RWPE1 (cell line): ENCODE measurements at regions not wholly inside any gene's neighbourhood (a gene's known extent, or its start where the extent isn't known, plus 50 kb on each side); places are given as distances from the start of the nearest gene placed in this dataset.

Experiments
- CTCF ChIA-PET: fragments of 350-600 bp; sonication (Branson Sonifier 250); formaldehyde crosslinking; extraction: SDS; loops from one replicate; lab custom pipeline; 2021; lab: Yijun Ruan, JAX
- POLR2A ChIA-PET: fragments of 400-600 bp; formaldehyde crosslinking; extraction: SDS; loops from one replicate; lab custom pipeline; 2020; ENCODE audit warnings: antibody characterized with exemption; ENCODE audit not compliant: low non-redundant PET; lab: Yijun Ruan, JAX
- DNase-seq: peaks from one replicate; pipeline ENCODE4 v3.0.0; 2012; ENCODE audit warnings: low spot score
- H3K27ac ChIP-seq: fragments of 450-650 bp; 2 replicates; pipeline ENCODE4 v1.5.1; 2017
- TF ChIP-seq, protein P1 (sequence below): fragments of 450-650 bp; conservative IDR thresholded peaks from 2 replicates; pipeline ENCODE4 v1.5.1; 2017; ENCODE audit warnings: low read depth, mild to moderate bottlenecking

DNA sequence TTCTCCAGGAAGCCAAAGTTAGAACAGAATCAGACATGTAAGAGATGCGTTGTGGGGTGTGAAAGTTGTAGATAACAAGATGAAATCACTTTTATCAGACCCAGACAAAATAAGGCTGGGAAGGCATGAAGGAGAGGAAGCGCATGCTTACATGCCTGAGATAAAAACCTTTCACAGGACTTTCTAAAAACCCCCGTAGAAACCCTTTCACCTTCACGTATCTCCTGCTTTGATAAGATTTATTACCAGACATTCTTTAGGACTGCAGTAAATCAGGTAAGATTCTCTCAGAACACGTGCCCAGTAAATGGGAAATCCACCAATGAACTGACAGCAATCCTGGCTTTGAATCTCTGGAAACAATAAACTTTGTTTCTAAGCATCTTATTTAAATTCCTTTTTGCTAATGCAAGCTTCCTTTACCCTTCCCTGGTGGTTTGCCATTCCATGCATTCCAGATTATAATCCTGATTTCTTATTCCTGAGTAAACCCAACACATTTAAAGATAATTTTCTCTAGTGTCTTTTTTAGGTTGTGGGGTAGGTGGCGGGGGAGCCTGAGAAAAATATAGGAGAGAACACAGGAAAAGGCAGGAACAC is 254.6 kb upstream of the LDB2 start:
- no peak overlapping the region for H3K27ac ChIP-seq

GRCh38 chr4:17142232-17142711 is 243.8 kb upstream of the LDB2 start:
- CTCF ChIA-PET, result no interaction called here
- TF ChIP-seq, protein P1, sequence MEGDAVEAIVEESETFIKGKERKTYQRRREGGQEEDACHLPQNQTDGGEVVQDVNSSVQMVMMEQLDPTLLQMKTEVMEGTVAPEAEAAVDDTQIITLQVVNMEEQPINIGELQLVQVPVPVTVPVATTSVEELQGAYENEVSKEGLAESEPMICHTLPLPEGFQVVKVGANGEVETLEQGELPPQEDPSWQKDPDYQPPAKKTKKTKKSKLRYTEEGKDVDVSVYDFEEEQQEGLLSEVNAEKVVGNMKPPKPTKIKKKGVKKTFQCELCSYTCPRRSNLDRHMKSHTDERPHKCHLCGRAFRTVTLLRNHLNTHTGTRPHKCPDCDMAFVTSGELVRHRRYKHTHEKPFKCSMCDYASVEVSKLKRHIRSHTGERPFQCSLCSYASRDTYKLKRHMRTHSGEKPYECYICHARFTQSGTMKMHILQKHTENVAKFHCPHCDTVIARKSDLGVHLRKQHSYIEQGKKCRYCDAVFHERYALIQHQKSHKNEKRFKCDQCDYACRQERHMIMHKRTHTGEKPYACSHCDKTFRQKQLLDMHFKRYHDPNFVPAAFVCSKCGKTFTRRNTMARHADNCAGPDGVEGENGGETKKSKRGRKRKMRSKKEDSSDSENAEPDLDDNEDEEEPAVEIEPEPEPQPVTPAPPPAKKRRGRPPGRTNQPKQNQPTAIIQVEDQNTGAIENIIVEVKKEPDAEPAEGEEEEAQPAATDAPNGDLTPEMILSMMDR, result no peak
- DNase-seq, result peak; percentile 2
- POLR2A ChIA-PET, result no interaction called here
- no peak overlapping the region for H3K27ac ChIP-seq

More for the DNA sequence above, 254.6 kb upstream of the LDB2 start:
- DNase-seq, result no peak
- ChIA-PET POLR2A (no interaction called here), CTCF (no interaction called here)
- TF ChIP-seq, protein P1, result no peak

- no peak overlapping the region for H3K27ac ChIP-seq
- CTCF ChIA-PET, result no interaction called here
- TF ChIP-seq, protein P1, result no peak
- POLR2A ChIA-PET, result no interaction called here
- no peak for DNase-seq
Measured at GRCh38 chr4:17138847-17139246, 240.4 kb upstream of the LDB2 start.

DNA sequence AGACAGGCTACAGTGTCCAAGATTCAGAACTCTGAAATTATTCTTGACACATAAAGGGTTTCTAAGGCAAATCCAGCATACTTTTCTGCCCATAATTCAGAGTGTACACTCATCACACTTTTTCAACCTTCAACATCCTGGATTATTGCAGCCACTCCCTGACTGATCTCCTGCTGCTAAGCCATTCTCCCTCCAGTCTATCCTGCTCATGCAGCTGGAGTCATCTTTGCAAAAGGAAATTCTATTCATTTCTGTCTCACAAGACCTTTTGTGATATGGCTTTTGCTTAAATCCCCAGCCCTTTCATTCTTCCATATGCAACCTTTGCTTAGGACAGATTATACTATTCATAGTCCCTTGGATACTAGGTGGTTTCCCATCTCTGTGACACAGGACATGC is 236.1 kb upstream of the LDB2 start:
- H3K27ac ChIP-seq, result no peak overlapping the region
- TF ChIP-seq, protein P1, result no peak
- CTCF ChIA-PET, result no interaction called here
- no peak for DNase-seq
- POLR2A ChIA-PET, result no interaction called here

GRCh38 chr4:17134100-17134499 is 235.7 kb upstream of the LDB2 start:
- TF ChIP-seq, protein P1, result no peak
- ChIA-PET POLR2A (no interaction called here), CTCF (no interaction called here)
- no peak for DNase-seq
- no peak overlapping the region for H3K27ac ChIP-seq

- no peak overlapping the region for H3K27ac ChIP-seq
- CTCF ChIA-PET, result no interaction called here
- POLR2A ChIA-PET, result no interaction called here
- TF ChIP-seq, protein P1, result no peak
- DNase-seq, result no peak
Measured at GRCh38 chr4:17132226-17132625, 233.8 kb upstream of the LDB2 start.

DNA sequence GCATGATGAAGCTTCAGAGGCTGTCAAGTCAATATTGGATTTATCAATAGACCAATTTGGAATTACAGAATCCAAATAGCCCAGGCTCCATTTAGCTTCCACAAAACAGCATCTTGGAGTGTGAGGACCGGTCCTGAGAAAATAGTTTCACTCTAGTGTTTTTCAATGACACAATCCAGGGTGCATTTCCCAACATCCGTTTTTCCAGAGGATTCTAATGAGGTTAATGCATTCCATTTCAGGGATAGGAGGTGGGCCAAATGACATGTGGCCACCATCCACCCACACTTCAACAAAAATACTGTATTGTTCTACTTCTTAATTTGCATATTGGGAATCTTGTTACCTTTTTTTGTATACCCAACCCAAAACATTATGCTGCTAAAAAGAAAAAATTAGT is 229.8 kb upstream of the LDB2 start:
- POLR2A ChIA-PET, result no interaction called here
- no peak for DNase-seq
- CTCF ChIA-PET, result no interaction called here
- TF ChIP-seq, protein P1, result no peak
- H3K27ac ChIP-seq, result no peak overlapping the region
